Lower lobe of right lung (tissue), 2 donors: ENCODE measurements at regions not wholly inside any gene's neighbourhood (a gene's known extent, or its start where the extent isn't known, plus 50 kb on each side); places are given as distances from the start of the nearest gene placed in this dataset.

ENCODE experiments used
- ATAC-seq, 2 donors: fragments of 200-7000 bp; cut with Tn5 transposase; one replicate each; pipeline ENCODE4 v1.9.1; 2020 to 2022; ENCODE audit warnings: mild to moderate bottlenecking in 2 of 2, moderate library complexity in 2 of 2
- DNase-seq: peaks from one replicate; pipeline ENCODE4 v3.0.0-alpha.2; 2020
- H3K27ac ChIP-seq: fragments of 200-600 bp; one replicate; pipeline ENCODE4 v1.8.0; 2022
- H3K27me3 ChIP-seq: fragments of 200-600 bp; one replicate; pipeline ENCODE4 v1.8.0; 2022; ENCODE audit warnings: low read depth
- H3K36me3 ChIP-seq: fragments of 200-600 bp; one replicate; pipeline ENCODE4 v1.8.0; 2022; ENCODE audit warnings: mild to moderate bottlenecking
- H3K4me1 ChIP-seq: fragments of 200-600 bp; one replicate; pipeline ENCODE4 v1.8.0; 2022
- H3K4me3 ChIP-seq: fragments of 200-600 bp; one replicate; pipeline ENCODE4 v1.8.0; 2022; ENCODE audit warnings: mild to moderate bottlenecking
- H3K9me3 ChIP-seq: fragments of 200-600 bp; one replicate; pipeline ENCODE4 v1.8.0; 2022
- CTCF ChIP-seq: fragments of 200-600 bp; IDR thresholded peaks from one replicate; pipeline ENCODE4 v1.8.0; 2022; ENCODE audit warnings: antibody characterized with exemption, mild to moderate bottlenecking
- intact Hi-C: fragments of 100-400 bp; cut with DNase I; formaldehyde crosslinking; loops from one replicate; pipeline ENCODE4 v1.11.0; 2022
- donor health status: DM: no; HTN: yes; CAD: no; lungs with severe emphysema.

GRCh38 chr4:45865781-45866180 lies 258.1 kb downstream of the GABRG1 start:
- ATAC-seq = no peak
- intact Hi-C loops = no loop called here
- no peak for DNase-seq

GRCh38 chr4:45855857-45856256 lies 268.0 kb downstream of the GABRG1 start:
- no peak for ATAC-seq
- Histone ChIP-seq H3K4me1 (no peaks in the 10 kb centered on the region), H3K27ac (no peak overlapping the region), H3K27me3 (no peaks in the 10 kb centered on the region), H3K9me3 (no peaks in the 10 kb centered on the region), H3K4me3 (no peak overlapping the region), H3K36me3 (no peaks in the 10 kb centered on the region)
- DNase-seq = no peak
- TF ChIP-seq CTCF = no peak
- intact Hi-C loops = no loop called here

More at GRCh38 chr4:45865781-45866180, 258.1 kb downstream of the GABRG1 start:
- H3K9me3 ChIP-seq = no peaks in the 10 kb centered on the region
- H3K4me1 ChIP-seq = no peaks in the 10 kb centered on the region
- no peak overlapping the region for H3K27ac ChIP-seq
- no peaks in the 10 kb centered on the region for H3K27me3 ChIP-seq
- no peaks in the 10 kb centered on the region for H3K36me3 ChIP-seq
- no peak for TF ChIP-seq CTCF
- no peak overlapping the region for H3K4me3 ChIP-seq

- intact Hi-C loops = no loop called here
These were observed 277.8 kb downstream of the GABRG1 start for GRCh38 chr4:45846016-45846415.

GRCh38 chr4:45841791-45842190 lies 282.1 kb downstream of the GABRG1 start:
- H3K36me3 ChIP-seq = no peaks in the 10 kb centered on the region
- no peaks in the 10 kb centered on the region for H3K9me3 ChIP-seq
- no peak overlapping the region for H3K4me3 ChIP-seq
- H3K27me3 ChIP-seq = no peaks in the 10 kb centered on the region
- H3K27ac ChIP-seq = no peak overlapping the region
- no peaks in the 10 kb centered on the region for H3K4me1 ChIP-seq
- ATAC-seq (no peak), DNase-seq (no peak)
- no peak for TF ChIP-seq CTCF
- intact Hi-C loops = no loop called here

More at GRCh38 chr4:45846016-45846415, 277.8 kb downstream of the GABRG1 start:
- DNase-seq (no peak), ATAC-seq (no peak)
- Histone ChIP-seq H3K27me3 (no peaks in the 10 kb centered on the region), H3K36me3 (no peaks in the 10 kb centered on the region), H3K9me3 (no peaks in the 10 kb centered on the region), H3K27ac (no peak overlapping the region), H3K4me1 (no peaks in the 10 kb centered on the region), H3K4me3 (no peak overlapping the region)
- no peak for TF ChIP-seq CTCF

- Histone ChIP-seq H3K4me3 (no peak overlapping the region), H3K27me3 (no peaks in the 10 kb centered on the region), H3K27ac (no peak overlapping the region), H3K4me1 (no peaks in the 10 kb centered on the region), H3K36me3 (no peaks in the 10 kb centered on the region), H3K9me3 (no peaks in the 10 kb centered on the region)
- intact Hi-C loops = no loop called here
- no peak for TF ChIP-seq CTCF
- no peak for ATAC-seq
- no peak for DNase-seq
These were observed 292.2 kb downstream of the GABRG1 start for GRCh38 chr4:45831692-45832091.

GRCh38 chr4:45803994-45804393 lies 319.9 kb downstream of the GABRG1 start:
- intact Hi-C loops = no loop called here
- no peaks in the 10 kb centered on the region for H3K9me3 ChIP-seq
- DNase-seq = no peak
- no peak for ATAC-seq
- no peak for TF ChIP-seq CTCF
- H3K27me3 ChIP-seq = no peaks in the 10 kb centered on the region
- no peak overlapping the region for H3K4me3 ChIP-seq
- H3K36me3 ChIP-seq = no peaks in the 10 kb centered on the region
- no peaks in the 10 kb centered on the region for H3K4me1 ChIP-seq
- no peak overlapping the region for H3K27ac ChIP-seq
